Panc1 (cell line): ENCODE measurements at regions not wholly inside any gene's neighbourhood (a gene's known extent, or its start where the extent isn't known, plus 50 kb on each side); places are given as distances from the start of the nearest gene placed in this dataset.

Experiments
- CTCF ChIP-seq: fragments of 450-650 bp; IDR thresholded peaks from 2 replicates; pipeline ENCODE4 v1.5.1; 2017; ENCODE audit warnings: mild to moderate bottlenecking
- REST ChIP-seq, 2 experiments: IDR thresholded peaks; 2 replicates each; pipeline ENCODE4 v1.6.1; 2011 to 2012; ENCODE audit warnings: low read depth in 2 of 2, control low read depth in 1 of 2, low read length in 1 of 2, mild to moderate bottlenecking in 1 of 2, moderate library complexity in 1 of 2; ENCODE audit not compliant: insufficient read depth in 1 of 2
- TCF7L2 ChIP-seq: IDR thresholded peaks from 2 replicates; pipeline ENCODE4 v1.6.1; 2011; ENCODE audit warnings: mild to moderate bottlenecking, low read depth, low read length, inconsistent platforms

GRCh38 chr6:169982461-169983386 lies 231.3 kb downstream of the ERMARD start:
- TF ChIP-seq CTCF = no peak
- TF ChIP-seq REST (IDR thresholded peaks at IDR 0.05; ENCODE audit: insufficient read depth in 1 of 2, low read depth in 2 of 2, low read length in 1 of 2) = no peak
- TF ChIP-seq TCF7L2 = no peak
